Stomach (tissue), 8 donors: ENCODE measurements at regions not wholly inside any gene's neighbourhood (a gene's known extent, or its start where the extent isn't known, plus 50 kb on each side); places are given as distances from the start of the nearest gene placed in this dataset.

ENCODE experiments used
- DNase-seq, 2 donors: peaks; one replicate each; pipeline versions ENCODE4 v3.0.0 to v3.0.0-alpha.2; 2013 to 2019
- H3K27ac ChIP-seq, 5 donors: fragments of 200-600 bp in 4 of 5; sonication (generic) in 4 of 5; one replicate each; pipeline ENCODE4 v1.5.1; 2013 to 2019; ENCODE audit warnings: mild to moderate bottlenecking in 1 of 5, moderate library complexity in 1 of 5
- H3K27me3 ChIP-seq, 3 donors: fragments of 200-600 bp; sonication (generic); one replicate each; pipeline ENCODE4 v1.5.1; 2017 to 2019; ENCODE audit warnings: mixed run types in 1 of 3
- H3K36me3 ChIP-seq, 4 donors: fragments of 200-600 bp; sonication (generic); 1 replicate in 3 of 4; 2 replicates in 1 of 4; pipeline ENCODE4 v1.5.1; 2016 to 2019
- H3K4me1 ChIP-seq, 4 donors: fragments of 200-600 bp; sonication (generic); one replicate each; pipeline ENCODE4 v1.5.1; 2016 to 2019
- H3K4me3 ChIP-seq, 4 donors: fragments of 200-600 bp; sonication (generic) in 3 of 4; one replicate each; pipeline ENCODE4 v1.5.1; 2016 to 2019; ENCODE audit warnings: mild to moderate bottlenecking in 1 of 4
- H3K9me3 ChIP-seq, 4 donors: fragments of 200-600 bp; sonication (generic); one replicate each; pipeline ENCODE4 v1.5.1; 2016 to 2019
- EP300 ChIP-seq: sonication (generic); formaldehyde crosslinking; IDR thresholded peaks from one replicate; pipeline ENCODE4 v1.6.1; 2017; ENCODE audit warnings: antibody characterized with exemption
- POLR2A ChIP-seq, 4 donors: fragments of 450-650 bp; IDR thresholded peaks; one replicate each; pipeline ENCODE4 v1.6.1; 2016; ENCODE audit warnings: antibody characterized with exemption in 4 of 4, control low read depth in 2 of 4, mild to moderate bottlenecking in 1 of 4, moderate library complexity in 1 of 4
- POLR2AphosphoS5 ChIP-seq, 3 donors: sonication (generic); formaldehyde crosslinking; IDR thresholded peaks; one replicate each; pipeline ENCODE4 v1.6.1; 2016; ENCODE audit warnings: antibody characterized with exemption in 3 of 3
- WGBS, 5 donors: extraction: QIAGEN DNeasy Blood & Tissue Kit in 3 of 5; methylation state at CpG; one replicate each; pipeline versions ENCODE4 v1.1.5 to v1.1.7; 2013 to 2018; 5-methylcytosine and 5-hydroxymethylcytosine counted together
- intact Hi-C: fragments of 100-400 bp; cut with DNase I; formaldehyde crosslinking; loops from one replicate; pipeline ENCODE4 v1.15.1; 2023; ENCODE audit warnings: low total_unique reads
- TF ChIP-seq, protein P1 (sequence below), 7 experiments: fragments of 450-650 bp in 4 of 7; fragments of 200-600 bp in 3 of 7; sonication (generic) in 3 of 7; IDR thresholded peaks; one replicate each; pipeline ENCODE4 v1.5.1; 2016 to 2019; ENCODE audit warnings: antibody characterized with exemption in 7 of 7, control low read depth in 2 of 7, mild to moderate bottlenecking in 1 of 7
- donor health status: healthy with polysubstance abuse.
- donor health status: Bipolar disorder and iron deficiency.
- donor health status: healthy.

DNA sequence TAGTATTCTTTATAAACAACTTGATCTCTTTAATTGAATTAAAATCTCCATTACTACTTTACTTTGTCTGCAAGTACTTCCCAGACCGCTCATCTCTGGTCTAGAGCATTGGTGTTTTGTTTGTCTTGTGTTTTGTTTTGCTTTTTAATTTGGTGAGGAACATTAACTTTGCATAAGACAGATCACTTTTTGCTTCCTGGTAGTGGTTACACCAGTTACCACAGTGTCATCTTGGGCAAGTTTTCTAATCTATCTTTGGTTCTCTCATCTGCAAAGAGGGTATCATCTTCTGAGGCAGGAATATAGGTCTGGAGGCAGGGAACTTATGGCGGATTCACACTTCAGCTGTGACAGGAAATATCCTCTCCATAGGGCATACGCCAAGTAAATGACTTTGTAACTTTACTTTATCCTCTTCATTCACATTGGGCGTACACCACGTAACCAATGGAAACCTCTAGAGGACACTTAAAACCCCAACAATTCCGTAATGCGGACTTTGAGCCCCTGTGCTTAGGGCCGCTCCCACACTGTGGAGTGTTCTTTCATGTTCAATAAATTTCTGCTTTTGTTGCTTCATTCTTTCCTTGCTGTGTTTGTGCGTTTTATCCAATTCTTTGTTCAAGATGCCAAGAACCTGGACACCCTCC lies 83.2 kb upstream of the JAZF1 start:
- Histone ChIP-seq H3K4me3 (no peak overlapping the region), H3K27me3 (no peaks in the 10 kb centered on the region), H3K9me3 (no peaks in the 10 kb centered on the region), H3K4me1 (no peaks in the 10 kb centered on the region), H3K27ac (no peak overlapping the region), H3K36me3 (no peaks in the 10 kb centered on the region)
- intact Hi-C loops = no loop called here
- no peak for DNase-seq
- TF ChIP-seq POLR2AphosphoS5 (IDR thresholded peaks at IDR 0.05) (no peak), POLR2A (IDR thresholded peaks at IDR 0.05) (no peak), EP300 (no peak)
- TF ChIP-seq, protein P1, sequence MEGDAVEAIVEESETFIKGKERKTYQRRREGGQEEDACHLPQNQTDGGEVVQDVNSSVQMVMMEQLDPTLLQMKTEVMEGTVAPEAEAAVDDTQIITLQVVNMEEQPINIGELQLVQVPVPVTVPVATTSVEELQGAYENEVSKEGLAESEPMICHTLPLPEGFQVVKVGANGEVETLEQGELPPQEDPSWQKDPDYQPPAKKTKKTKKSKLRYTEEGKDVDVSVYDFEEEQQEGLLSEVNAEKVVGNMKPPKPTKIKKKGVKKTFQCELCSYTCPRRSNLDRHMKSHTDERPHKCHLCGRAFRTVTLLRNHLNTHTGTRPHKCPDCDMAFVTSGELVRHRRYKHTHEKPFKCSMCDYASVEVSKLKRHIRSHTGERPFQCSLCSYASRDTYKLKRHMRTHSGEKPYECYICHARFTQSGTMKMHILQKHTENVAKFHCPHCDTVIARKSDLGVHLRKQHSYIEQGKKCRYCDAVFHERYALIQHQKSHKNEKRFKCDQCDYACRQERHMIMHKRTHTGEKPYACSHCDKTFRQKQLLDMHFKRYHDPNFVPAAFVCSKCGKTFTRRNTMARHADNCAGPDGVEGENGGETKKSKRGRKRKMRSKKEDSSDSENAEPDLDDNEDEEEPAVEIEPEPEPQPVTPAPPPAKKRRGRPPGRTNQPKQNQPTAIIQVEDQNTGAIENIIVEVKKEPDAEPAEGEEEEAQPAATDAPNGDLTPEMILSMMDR (IDR thresholded peaks at IDR 0.05) = no peak
- WGBS, 5 donors = 85 to 95% (median 92%) methylated on average over 9 of the region's 9 CpGs

DNA sequence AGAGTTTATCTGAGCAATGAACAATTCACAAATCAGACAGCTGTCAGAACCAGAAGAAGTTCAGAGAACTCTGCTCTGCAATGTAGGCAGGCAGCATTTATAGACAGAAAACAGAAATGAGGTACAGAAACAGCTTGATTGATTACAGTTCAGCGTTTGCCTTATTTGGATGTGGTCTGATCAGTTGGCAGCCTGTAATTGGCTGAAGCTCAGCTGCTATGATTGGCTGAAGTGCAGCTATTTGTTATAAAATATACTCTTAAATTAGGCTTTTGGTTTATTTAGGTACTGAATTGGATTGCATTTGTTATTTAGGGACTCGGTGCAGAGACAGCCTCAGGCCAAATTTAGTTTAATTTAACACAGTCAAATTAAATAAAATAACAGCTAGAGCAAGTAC lies 85.8 kb upstream of the JAZF1 start:
- H3K27me3 ChIP-seq = no peaks in the 10 kb centered on the region
- TF ChIP-seq, protein P1 (IDR thresholded peaks at IDR 0.05) = no peak
- TF ChIP-seq POLR2A (IDR thresholded peaks at IDR 0.05) (no peak), EP300 (no peak), POLR2AphosphoS5 (IDR thresholded peaks at IDR 0.05) (no peak)
- intact Hi-C loops = no loop called here
- no peak overlapping the region for H3K27ac ChIP-seq
- no peaks in the 10 kb centered on the region for H3K36me3 ChIP-seq
- H3K4me1 ChIP-seq = no peaks in the 10 kb centered on the region
- no peaks in the 10 kb centered on the region for H3K9me3 ChIP-seq
- WGBS, 5 donors = 35 to 48% (median 38%) methylated on average over 2 of the region's 2 CpGs
- H3K4me3 ChIP-seq = no peak overlapping the region
- DNase-seq = no peak

DNA sequence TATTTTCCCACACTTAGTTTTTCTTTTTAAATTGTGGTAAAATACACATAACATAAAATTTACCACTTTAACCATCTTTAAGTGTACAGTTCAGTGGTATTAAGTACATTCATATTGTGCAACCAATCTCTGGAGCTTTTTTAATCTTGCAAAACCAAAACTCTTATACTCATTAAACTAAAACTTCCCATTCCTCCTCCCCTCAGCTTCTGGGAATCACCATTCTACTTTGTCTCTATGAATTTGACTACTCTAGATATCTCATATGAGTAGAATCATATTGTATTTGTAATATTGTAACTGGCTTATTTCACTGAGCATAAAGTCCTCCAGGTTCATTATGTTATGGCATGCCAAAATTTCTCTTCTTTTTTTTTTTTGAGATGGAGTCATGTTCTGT lies 86.4 kb upstream of the JAZF1 start:
- TF ChIP-seq EP300 (no peak), POLR2A (IDR thresholded peaks at IDR 0.05) (no peak), POLR2AphosphoS5 (IDR thresholded peaks at IDR 0.05) (no peak)
- TF ChIP-seq, protein P1 (IDR thresholded peaks at IDR 0.05) = no peak
- H3K27ac ChIP-seq = no peak overlapping the region
- no peaks in the 10 kb centered on the region for H3K4me1 ChIP-seq
- DNase-seq = no peak
- intact Hi-C loops = no loop called here
- H3K9me3 ChIP-seq = no peaks in the 10 kb centered on the region
- no peaks in the 10 kb centered on the region for H3K36me3 ChIP-seq
- H3K4me3 ChIP-seq = no peak overlapping the region
- H3K27me3 ChIP-seq = no peaks in the 10 kb centered on the region

DNA sequence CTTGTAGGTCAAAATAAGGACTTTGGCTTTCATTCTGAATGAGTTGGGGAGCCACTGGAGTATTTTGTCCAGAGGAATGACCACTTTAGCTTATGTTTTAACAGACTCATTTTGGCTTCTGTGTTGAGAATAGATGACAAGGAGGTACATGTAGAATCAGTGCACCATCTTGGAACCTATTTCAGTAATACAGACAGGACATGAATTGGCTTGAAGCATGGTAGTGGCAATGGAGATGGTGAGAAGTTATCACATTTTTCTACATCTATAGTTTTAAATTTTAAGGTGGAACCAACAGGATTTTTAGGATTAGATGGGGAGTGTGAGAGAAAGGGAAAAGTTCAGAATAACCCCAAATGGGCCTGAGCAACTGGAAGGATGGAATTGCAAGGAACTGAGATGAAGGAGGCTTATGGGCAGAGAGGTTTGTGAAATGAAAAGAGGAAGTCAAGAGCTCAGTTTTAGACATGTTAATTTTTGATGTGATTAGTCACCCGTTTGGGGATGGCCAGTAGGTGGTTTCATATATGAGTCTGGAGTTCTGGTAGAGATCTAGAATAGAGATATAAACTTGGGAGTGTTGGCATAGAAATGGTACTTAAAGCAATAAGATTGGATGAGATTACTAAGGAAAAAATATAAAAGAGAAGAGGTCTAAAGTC lies 89.2 kb upstream of the JAZF1 start:
- TF ChIP-seq POLR2AphosphoS5 (IDR thresholded peaks at IDR 0.05) (no peak), POLR2A (IDR thresholded peaks at IDR 0.05) (no peak), EP300 (no peak)
- TF ChIP-seq, protein P1 (IDR thresholded peaks at IDR 0.05) = no peak
- Histone ChIP-seq H3K9me3 (no peaks in the 10 kb centered on the region), H3K27me3 (no peaks in the 10 kb centered on the region), H3K36me3 (no peaks in the 10 kb centered on the region), H3K27ac (no peak overlapping the region), H3K4me3 (no peak overlapping the region), H3K4me1 (peaks cover 0 to 5% (median 0%) of the 10 kb centered on the region in 4 donors)
- intact Hi-C loops = no loop called here
- DNase-seq = no peak
- 60 to 83% (median 74%) methylated on average over 1 of the region's 1 CpG for WGBS, 5 donors
